Gastroesophageal sphincter (tissue), 3 donors: ENCODE measurements at regions not wholly inside any gene's neighbourhood (a gene's known extent, or its start where the extent isn't known, plus 50 kb on each side); places are given as distances from the start of the nearest gene placed in this dataset.

Experiments used
- CTCF ChIP-seq, 4 experiments: fragments of 200-600 bp in 2 of 4; fragments of 450-650 bp in 2 of 4; sonication (generic) in 1 of 4; IDR thresholded peaks; one replicate each; pipeline ENCODE4 v1.5.1; 2017 to 2019; ENCODE audit warnings: antibody characterized with exemption in 4 of 4, mild to moderate bottlenecking in 2 of 4, moderate library complexity in 2 of 4
- EP300 ChIP-seq: sonication (generic); formaldehyde crosslinking; IDR thresholded peaks from one replicate; pipeline ENCODE4 v1.6.1; 2017; ENCODE audit warnings: antibody characterized with exemption, mild to moderate bottlenecking
- POLR2A ChIP-seq, 2 donors: fragments of 450-650 bp; IDR thresholded peaks; one replicate each; pipeline ENCODE4 v1.6.1; 2017; ENCODE audit warnings: antibody characterized with exemption in 2 of 2, mild to moderate bottlenecking in 2 of 2, moderate library complexity in 1 of 2
- POLR2AphosphoS5 ChIP-seq: sonication (generic); formaldehyde crosslinking; IDR thresholded peaks from one replicate; pipeline ENCODE4 v1.6.1; 2017; ENCODE audit warnings: antibody characterized with exemption

- TF ChIP-seq EP300 (no peak), POLR2AphosphoS5 (no peak), CTCF (IDR thresholded peaks at IDR 0.05) (no peak), POLR2A (IDR thresholded peaks at IDR 0.05) (no peak)
These were observed 56.3 kb upstream of the TNRC6A start for GRCh38 chr16:24673155-24673554.
